ENCODE measurements at regions not wholly inside any gene's neighbourhood (a gene's known extent, or its start where the extent isn't known, plus 50 kb on each side); places are given as distances from the start of the nearest gene placed in this dataset.

- no peak for TF ChIP-seq CTCF (IDR thresholded peaks at IDR 0.05)
- TF ChIP-seq POLR2A (IDR thresholded peaks at IDR 0.05), result no peak
These were observed 240.8 kb downstream of the BCL11A start for GRCh38 chr2:60312618-60313017.

Measured in Peyer's patch (tissue), 4 donors.